GM19438 (cell line): ENCODE measurements at regions not wholly inside any gene's neighbourhood (a gene's known extent, or its start where the extent isn't known, plus 50 kb on each side); places are given as distances from the start of the nearest gene placed in this dataset.

Source experiments
- ATAC-seq: cut with Tn5 transposase; IDR thresholded peaks from one replicate; pipeline ENCODE4 v1.9.1; 2021; ENCODE audit warnings: low read depth; ENCODE audit not compliant: unreplicated experiment

GRCh38 chr1:239861985-239862384 is 229.7 kb upstream of the FMN2 start:
- no peak for ATAC-seq

GRCh38 chr1:239868058-239868832 is 223.4 kb upstream of the FMN2 start:
- no peak for ATAC-seq

- ATAC-seq = no peak
Observed at GRCh38 chr1:239870194-239870593, 221.5 kb upstream of the FMN2 start.

GRCh38 chr1:239872626-239873025 is 219.1 kb upstream of the FMN2 start:
- ATAC-seq = no peak

- no peak for ATAC-seq
Observed at GRCh38 chr1:239874831-239875230, 216.9 kb upstream of the FMN2 start.

GRCh38 chr1:239879321-239880170 is 212.1 kb upstream of the FMN2 start:
- no peak for ATAC-seq

- ATAC-seq = no peak
Observed at GRCh38 chr1:239882967-239883366, 208.7 kb upstream of the FMN2 start.

- no peak for ATAC-seq
Observed at GRCh38 chr1:239884796-239885195, 206.9 kb upstream of the FMN2 start.

GRCh38 chr1:239886266-239886665 is 205.4 kb upstream of the FMN2 start:
- no peak for ATAC-seq

- ATAC-seq = no peak
Observed at GRCh38 chr1:239888639-239889038, 203.0 kb upstream of the FMN2 start.

GRCh38 chr1:239891621-239892358 is 199.9 kb upstream of the FMN2 start:
- ATAC-seq = no peak

- no peak for ATAC-seq
Observed at GRCh38 chr1:239892602-239893001, 199.1 kb upstream of the FMN2 start.

- no peak for ATAC-seq
Observed at GRCh38 chr1:239893127-239893731, 198.5 kb upstream of the FMN2 start.

- no peak for ATAC-seq
Observed at GRCh38 chr1:239896569-239896968, 195.1 kb upstream of the FMN2 start.

GRCh38 chr1:239896980-239897379 is 194.7 kb upstream of the FMN2 start:
- ATAC-seq = no peak

GRCh38 chr1:239897458-239897857 is 194.2 kb upstream of the FMN2 start:
- ATAC-seq = no peak

- ATAC-seq = peak; percentile 93
Observed at GRCh38 chr1:239898062-239898730, 193.5 kb upstream of the FMN2 start.

GRCh38 chr1:239899747-239900146 is 191.9 kb upstream of the FMN2 start:
- ATAC-seq = no peak

- no peak for ATAC-seq
Observed at GRCh38 chr1:239906394-239906793, 185.3 kb upstream of the FMN2 start.

- ATAC-seq = no peak
Observed at GRCh38 chr1:239909898-239910297, 181.8 kb upstream of the FMN2 start.
